Hepatocyte (in vitro differentiated cells): ENCODE measurements at regions not wholly inside any gene's neighbourhood (a gene's known extent, or its start where the extent isn't known, plus 50 kb on each side); places are given as distances from the start of the nearest gene placed in this dataset.

Experiments
- DNase-seq: peaks from one replicate; pipeline ENCODE4 v3.0.0-alpha.2; 2016; ENCODE audit warnings: low spot score
- H2AFZ ChIP-seq: fragments of 200-600 bp; sonication (generic); 2 replicates; pipeline ENCODE4 v1.6.0; 2016; ENCODE audit warnings: antibody characterized with exemption, mild to moderate bottlenecking
- H3K27ac ChIP-seq: fragments of 200-600 bp; sonication (generic); 2 replicates; pipeline ENCODE4 v1.5.1; 2016; ENCODE audit warnings: mild to moderate bottlenecking
- H3K27me3 ChIP-seq: fragments of 200-600 bp; sonication (generic); 2 replicates; pipeline ENCODE4 v1.6.1; 2016
- H3K36me3 ChIP-seq: fragments of 200-600 bp; sonication (generic); replicated peaks from 2 replicates; pipeline ENCODE4 v1.5.1; 2016; ENCODE audit warnings: low read depth; ENCODE audit not compliant: insufficient read depth
- H3K4me1 ChIP-seq: fragments of 200-600 bp; sonication (generic); 2 replicates; pipeline ENCODE4 v1.5.1; 2016; ENCODE audit warnings: mild to moderate bottlenecking, moderate library complexity; ENCODE audit not compliant: insufficient read depth
- H3K4me2 ChIP-seq: fragments of 200-600 bp; sonication (generic); 2 replicates; pipeline ENCODE4 v1.6.0; 2016
- H3K4me3 ChIP-seq: fragments of 200-600 bp; sonication (generic); 2 replicates; pipeline ENCODE4 v1.5.1; 2016; ENCODE audit warnings: mild to moderate bottlenecking
- H3K79me2 ChIP-seq: fragments of 200-600 bp; sonication (generic); 2 replicates; pipeline ENCODE4 v1.6.0; 2017; ENCODE audit warnings: mild to moderate bottlenecking
- H3K9me2 ChIP-seq: fragments of 200-600 bp; sonication (generic); replicated peaks from 2 replicates; pipeline ENCODE4 v1.6.0; 2017; ENCODE audit warnings: mild to moderate bottlenecking; ENCODE audit not compliant: insufficient read depth
- H3K9me3 ChIP-seq: fragments of 200-600 bp; sonication (generic); 2 replicates; pipeline ENCODE4 v1.5.1; 2016; ENCODE audit warnings: low read depth, mild to moderate bottlenecking
- H4K20me1 ChIP-seq: fragments of 200-600 bp; sonication (generic); 2 replicates; pipeline ENCODE4 v1.6.0; 2016; ENCODE audit warnings: mild to moderate bottlenecking; ENCODE audit not compliant: insufficient read depth, poor library complexity, severe bottlenecking
- CTCF ChIP-seq: fragments of 200-600 bp; sonication (generic); IDR thresholded peaks from 2 replicates; pipeline ENCODE4 v1.5.1; 2016; ENCODE audit warnings: antibody characterized with exemption, mild to moderate bottlenecking; ENCODE audit not compliant: poor library complexity
- EZH2 ChIP-seq: fragments of 200-600 bp; sonication (generic); IDR thresholded peaks from 2 replicates; pipeline ENCODE4 v1.6.1; 2016; ENCODE audit warnings: antibody characterized with exemption, mild to moderate bottlenecking, borderline replicate concordance
- EZH2phosphoT487 ChIP-seq: fragments of 200-600 bp; sonication (generic); IDR thresholded peaks from one replicate; pipeline ENCODE4 v1.6.1; 2018; ENCODE audit warnings: antibody characterized with exemption, mild to moderate bottlenecking, low read depth, moderate library complexity; ENCODE audit not compliant: unreplicated experiment, severe bottlenecking
- WGBS: methylation state at CpG from one replicate; pipeline ENCODE4 v1.1.6; 2016; ENCODE audit warnings: low lambda C conversion rate; ENCODE audit errors: missing lambda C conversion rate; 5-methylcytosine and 5-hydroxymethylcytosine counted together

GRCh38 chr22:48084729-48085050 lies 1322.2 kb downstream of the TBC1D22A start:
- Histone ChIP-seq H3K9me3 (no peaks in the 10 kb centered on the region), H3K4me2 (no peak overlapping the region), H3K27ac (no peak overlapping the region), H3K27me3 (no peaks in the 10 kb centered on the region), H3K4me3 (no peak overlapping the region), H2AFZ (no peak overlapping the region), H3K36me3 (no peaks in the 10 kb centered on the region), H4K20me1 (no peaks in the 10 kb centered on the region), H3K4me1 (peaks cover under 1% of the 10 kb centered on the region), H3K79me2 (no peaks in the 10 kb centered on the region), H3K9me2 (no peaks in the 10 kb centered on the region)
- TF ChIP-seq CTCF (no peak), EZH2 (no peak), EZH2phosphoT487 (no peak)
- no peak for DNase-seq
- 86% methylated on average over 11 of the region's 11 CpGs for WGBS

- WGBS = 75% methylated on average over 13 of the region's 13 CpGs
Measured at GRCh38 chr22:48084041-48084728, 1321.7 kb downstream of the TBC1D22A start.

GRCh38 chr22:48083502-48083901 lies 1321.1 kb downstream of the TBC1D22A start:
- no peaks in the 10 kb centered on the region for H3K4me1 ChIP-seq
- no peak for DNase-seq
- H3K79me2 ChIP-seq = no peaks in the 10 kb centered on the region
- no peak overlapping the region for H3K4me3 ChIP-seq
- no peaks in the 10 kb centered on the region for H3K9me2 ChIP-seq
- no peaks in the 10 kb centered on the region for H3K9me3 ChIP-seq
- WGBS = 84% methylated on average over 10 of the region's 10 CpGs
- TF ChIP-seq EZH2phosphoT487 (no peak), CTCF (no peak), EZH2 (no peak)
- H4K20me1 ChIP-seq = no peaks in the 10 kb centered on the region
- H3K4me2 ChIP-seq = no peak overlapping the region
- no peak overlapping the region for H3K27ac ChIP-seq
- no peaks in the 10 kb centered on the region for H3K27me3 ChIP-seq
- no peaks in the 10 kb centered on the region for H3K36me3 ChIP-seq
- H2AFZ ChIP-seq = no peak overlapping the region

More at GRCh38 chr22:48084041-48084728, 1321.7 kb downstream of the TBC1D22A start:
- Histone ChIP-seq H3K4me2 (no peak overlapping the region), H3K4me3 (no peak overlapping the region), H4K20me1 (no peaks in the 10 kb centered on the region), H3K9me3 (no peaks in the 10 kb centered on the region), H3K36me3 (no peaks in the 10 kb centered on the region), H3K4me1 (no peaks in the 10 kb centered on the region), H3K27ac (no peak overlapping the region), H3K9me2 (no peaks in the 10 kb centered on the region), H3K27me3 (no peaks in the 10 kb centered on the region), H2AFZ (no peak overlapping the region), H3K79me2 (no peaks in the 10 kb centered on the region)
- TF ChIP-seq EZH2phosphoT487 = no peak
- TF ChIP-seq CTCF = no peak
- no peak for TF ChIP-seq EZH2
- DNase-seq = no peak

GRCh38 chr22:48082284-48082683 lies 1319.8 kb downstream of the TBC1D22A start:
- Histone ChIP-seq H3K79me2 (no peaks in the 10 kb centered on the region), H3K36me3 (no peaks in the 10 kb centered on the region), H3K27me3 (no peaks in the 10 kb centered on the region), H3K9me2 (no peaks in the 10 kb centered on the region), H3K27ac (no peak overlapping the region), H3K4me3 (no peak overlapping the region), H3K4me1 (no peaks in the 10 kb centered on the region), H3K4me2 (no peak overlapping the region), H2AFZ (no peak overlapping the region), H4K20me1 (no peaks in the 10 kb centered on the region), H3K9me3 (no peaks in the 10 kb centered on the region)
- TF ChIP-seq EZH2 = no peak
- no peak for TF ChIP-seq EZH2phosphoT487
- TF ChIP-seq CTCF = no peak
- no peak for DNase-seq
- WGBS = 78% methylated on average over 6 of the region's 6 CpGs
